Hepatocyte (in vitro differentiated cells): ENCODE measurements at regions not wholly inside any gene's neighbourhood (a gene's known extent, or its start where the extent isn't known, plus 50 kb on each side); places are given as distances from the start of the nearest gene placed in this dataset.
"Not testable (repeated sequence)": the region's sequence is repeated elsewhere in the genome, so short reads cannot be mapped to it uniquely, and the experiment has no call there.

Experiments used
- DNase-seq: peaks from one replicate; pipeline ENCODE4 v3.0.0-alpha.2; 2016; ENCODE audit warnings: low spot score
- H2AFZ ChIP-seq: fragments of 200-600 bp; sonication (generic); 2 replicates; pipeline ENCODE4 v1.6.0; 2016; ENCODE audit warnings: antibody characterized with exemption, mild to moderate bottlenecking
- H3K27ac ChIP-seq: fragments of 200-600 bp; sonication (generic); 2 replicates; pipeline ENCODE4 v1.5.1; 2016; ENCODE audit warnings: mild to moderate bottlenecking
- H3K27me3 ChIP-seq: fragments of 200-600 bp; sonication (generic); 2 replicates; pipeline ENCODE4 v1.6.1; 2016
- H3K36me3 ChIP-seq: fragments of 200-600 bp; sonication (generic); replicated peaks from 2 replicates; pipeline ENCODE4 v1.5.1; 2016; ENCODE audit warnings: low read depth; ENCODE audit not compliant: insufficient read depth
- H3K4me1 ChIP-seq: fragments of 200-600 bp; sonication (generic); 2 replicates; pipeline ENCODE4 v1.5.1; 2016; ENCODE audit warnings: mild to moderate bottlenecking, moderate library complexity; ENCODE audit not compliant: insufficient read depth
- H3K4me2 ChIP-seq: fragments of 200-600 bp; sonication (generic); 2 replicates; pipeline ENCODE4 v1.6.0; 2016
- H3K4me3 ChIP-seq: fragments of 200-600 bp; sonication (generic); 2 replicates; pipeline ENCODE4 v1.5.1; 2016; ENCODE audit warnings: mild to moderate bottlenecking
- H3K79me2 ChIP-seq: fragments of 200-600 bp; sonication (generic); 2 replicates; pipeline ENCODE4 v1.6.0; 2017; ENCODE audit warnings: mild to moderate bottlenecking
- H3K9me2 ChIP-seq: fragments of 200-600 bp; sonication (generic); replicated peaks from 2 replicates; pipeline ENCODE4 v1.6.0; 2017; ENCODE audit warnings: mild to moderate bottlenecking; ENCODE audit not compliant: insufficient read depth
- H3K9me3 ChIP-seq: fragments of 200-600 bp; sonication (generic); 2 replicates; pipeline ENCODE4 v1.5.1; 2016; ENCODE audit warnings: low read depth, mild to moderate bottlenecking
- H4K20me1 ChIP-seq: fragments of 200-600 bp; sonication (generic); 2 replicates; pipeline ENCODE4 v1.6.0; 2016; ENCODE audit warnings: mild to moderate bottlenecking; ENCODE audit not compliant: insufficient read depth, poor library complexity, severe bottlenecking
- CTCF ChIP-seq: fragments of 200-600 bp; sonication (generic); IDR thresholded peaks from 2 replicates; pipeline ENCODE4 v1.5.1; 2016; ENCODE audit warnings: antibody characterized with exemption, mild to moderate bottlenecking; ENCODE audit not compliant: poor library complexity
- EZH2 ChIP-seq: fragments of 200-600 bp; sonication (generic); IDR thresholded peaks from 2 replicates; pipeline ENCODE4 v1.6.1; 2016; ENCODE audit warnings: antibody characterized with exemption, mild to moderate bottlenecking, borderline replicate concordance
- EZH2phosphoT487 ChIP-seq: fragments of 200-600 bp; sonication (generic); IDR thresholded peaks from one replicate; pipeline ENCODE4 v1.6.1; 2018; ENCODE audit warnings: antibody characterized with exemption, mild to moderate bottlenecking, low read depth, moderate library complexity; ENCODE audit not compliant: unreplicated experiment, severe bottlenecking
- WGBS: methylation state at CpG from one replicate; pipeline ENCODE4 v1.1.6; 2016; ENCODE audit warnings: low lambda C conversion rate; ENCODE audit errors: missing lambda C conversion rate; 5-methylcytosine and 5-hydroxymethylcytosine counted together

- H3K4me3 ChIP-seq = no peak overlapping the region
- H3K27me3 ChIP-seq = no peaks in the 10 kb centered on the region
- H3K79me2 ChIP-seq = no peaks in the 10 kb centered on the region
- H3K27ac ChIP-seq = no peak overlapping the region
- no peak overlapping the region for H3K4me2 ChIP-seq
- WGBS = 89% methylated on average over 18 of the region's 31 CpGs
- no peaks in the 10 kb centered on the region for H3K9me2 ChIP-seq
- no peaks in the 10 kb centered on the region for H3K4me1 ChIP-seq
- no peaks in the 10 kb centered on the region for H4K20me1 ChIP-seq
- no peaks in the 10 kb centered on the region for H3K9me3 ChIP-seq
- no peaks in the 10 kb centered on the region for H3K36me3 ChIP-seq
- TF ChIP-seq EZH2phosphoT487 (no peak), CTCF (no peak), EZH2 (no peak)
- no peak for DNase-seq
- no peak overlapping the region for H2AFZ ChIP-seq
Observed at GRCh38 chr2:132279930-132280615, 118.3 kb upstream of the ANKRD30BL start.

- Histone ChIP-seq H3K27me3 (no peaks in the 10 kb centered on the region), H3K79me2 (no peaks in the 10 kb centered on the region), H2AFZ (no peak overlapping the region), H3K4me2 (no peak overlapping the region), H3K9me3 (no peaks in the 10 kb centered on the region), H3K4me1 (no peaks in the 10 kb centered on the region), H3K27ac (no peak overlapping the region), H3K9me2 (no peaks in the 10 kb centered on the region), H4K20me1 (no peaks in the 10 kb centered on the region), H3K4me3 (no peak overlapping the region), H3K36me3 (no peaks in the 10 kb centered on the region)
- DNase-seq = no peak
- 93% methylated on average over 12 of the region's 12 CpGs for WGBS
- TF ChIP-seq EZH2phosphoT487 (no peak), CTCF (no peak), EZH2 (no peak)
Observed at GRCh38 chr2:132280912-132281311, 119.2 kb upstream of the ANKRD30BL start.

- H3K4me3 ChIP-seq, H3K4me1 ChIP-seq, DNase-seq, H3K79me2 ChIP-seq, H3K9me2 ChIP-seq, H3K9me3 ChIP-seq, H3K4me2 ChIP-seq, H3K27ac ChIP-seq, H3K27me3 ChIP-seq, H3K36me3 ChIP-seq, H2AFZ ChIP-seq, H4K20me1 ChIP-seq: not testable (repeated sequence)
- WGBS = 96% methylated on average over 6 of the region's 6 CpGs
Observed at GRCh38 chr2:132282104-132282503, 120.4 kb upstream of the ANKRD30BL start.

GRCh38 chr2:132282911-132283310 is 121.2 kb upstream of the ANKRD30BL start:
- no peaks in the 10 kb centered on the region for H3K9me3 ChIP-seq
- no peaks in the 10 kb centered on the region for H3K79me2 ChIP-seq
- DNase-seq = no peak
- H3K9me2 ChIP-seq = no peaks in the 10 kb centered on the region
- WGBS = 95% methylated on average over 9 of the region's 9 CpGs
- no peaks in the 10 kb centered on the region for H3K36me3 ChIP-seq
- H3K4me1 ChIP-seq = no peaks in the 10 kb centered on the region
- H4K20me1 ChIP-seq = no peaks in the 10 kb centered on the region
- no peak overlapping the region for H2AFZ ChIP-seq
- H3K27ac ChIP-seq = no peak overlapping the region
- no peaks in the 10 kb centered on the region for H3K27me3 ChIP-seq
- H3K4me2 ChIP-seq = no peak overlapping the region
- no peak for TF ChIP-seq EZH2phosphoT487
- TF ChIP-seq CTCF = no peak
- no peak for TF ChIP-seq EZH2
- no peak overlapping the region for H3K4me3 ChIP-seq

GRCh38 chr2:132286289-132286911 is 124.6 kb upstream of the ANKRD30BL start:
- 75% methylated on average over 6 of the region's 6 CpGs for WGBS
- H3K9me2 ChIP-seq, H3K27ac ChIP-seq, H3K4me1 ChIP-seq, H2AFZ ChIP-seq, H3K36me3 ChIP-seq, H3K27me3 ChIP-seq, H3K9me3 ChIP-seq, DNase-seq, H3K79me2 ChIP-seq, H4K20me1 ChIP-seq, H3K4me2 ChIP-seq, H3K4me3 ChIP-seq: not testable (repeated sequence)

GRCh38 chr2:132287910-132288309 is 126.2 kb upstream of the ANKRD30BL start:
- H3K4me1 ChIP-seq, H3K9me3 ChIP-seq, H4K20me1 ChIP-seq, H3K4me2 ChIP-seq, H3K9me2 ChIP-seq, H3K4me3 ChIP-seq, H3K36me3 ChIP-seq, H3K27ac ChIP-seq, H3K79me2 ChIP-seq, H2AFZ ChIP-seq, H3K27me3 ChIP-seq, DNase-seq: not testable (repeated sequence)
- WGBS = 90% methylated on average over 8 of the region's 8 CpGs
